OCI-LY7 (cell line): ENCODE measurements at regions not wholly inside any gene's neighbourhood (a gene's known extent, or its start where the extent isn't known, plus 50 kb on each side); places are given as distances from the start of the nearest gene placed in this dataset.

Experiments used
- BruUV-seq: library from RNA; stranded (reverse); fragments of 400-500 nt; replicated peaks from 2 replicates; lab custom pipeline; 2021; lab: Mats Ljungman, UMichigan
- CTCF ChIA-PET: fragments of 300-600 bp; sonication (Branson Sonifier 250); formaldehyde crosslinking; loops from one replicate; lab custom pipeline; 2022; ENCODE audit warnings: antibody characterized with exemption; ENCODE audit not compliant: unreplicated experiment; lab: Charles Lee
- POLR2A ChIA-PET: fragments of 300-600 bp; sonication (Branson Sonifier 250); formaldehyde crosslinking; loops from one replicate; lab custom pipeline; 2022; ENCODE audit warnings: antibody characterized with exemption; lab: Charles Lee
- DNase-seq: peaks from one replicate; pipeline ENCODE4 v3.0.0-alpha.2; 2015; ENCODE audit warnings: low spot score
- H2AFZ ChIP-seq: fragments of 200-600 bp; sonication (generic), shearing (Covaris generic); 2 replicates; pipeline ENCODE4 v1.6.1; 2014; ENCODE audit warnings: mild to moderate bottlenecking, antibody characterized with exemption, low read length, moderate library complexity
- H3K27ac ChIP-seq: fragments of 200-600 bp; sonication (generic); 2 replicates; pipeline ENCODE4 v1.5.1; 2014; ENCODE audit warnings: mixed run types, low read depth, mild to moderate bottlenecking, moderate library complexity, low read length, inconsistent platforms; ENCODE audit not compliant: poor library complexity, severe bottlenecking
- H3K36me3 ChIP-seq: fragments of 200-600 bp; sonication (generic); 2 replicates; pipeline ENCODE4 v1.6.1; 2014; ENCODE audit warnings: mild to moderate bottlenecking, antibody characterized with exemption, low read length, moderate library complexity, mixed read lengths; ENCODE audit not compliant: insufficient read depth
- H3K4me1 ChIP-seq: fragments of 200-600 bp; sonication (generic); 2 replicates; pipeline ENCODE4 v1.5.1; 2014; ENCODE audit warnings: mild to moderate bottlenecking, low read length; ENCODE audit not compliant: insufficient read depth, poor library complexity, severe bottlenecking
- H3K4me2 ChIP-seq: fragments of 200-600 bp; sonication (generic); 2 replicates; pipeline ENCODE4 v1.6.1; 2014; ENCODE audit warnings: mild to moderate bottlenecking, low read length
- H3K4me3 ChIP-seq: fragments of 200-600 bp; sonication (generic); 2 replicates; pipeline ENCODE4 v1.5.1; 2014; ENCODE audit warnings: mild to moderate bottlenecking, low read depth, low read length; ENCODE audit not compliant: poor library complexity, severe bottlenecking
- H3K79me2 ChIP-seq: fragments of 200-600 bp; sonication (generic); 2 replicates; pipeline ENCODE4 v1.6.1; 2016; ENCODE audit warnings: low read depth, mild to moderate bottlenecking, low read length, moderate library complexity, mixed read lengths; ENCODE audit not compliant: insufficient read depth
- H3K9me2 ChIP-seq: fragments of 200-600 bp; sonication (generic); 2 replicates; pipeline ENCODE4 v1.6.1; 2016; ENCODE audit warnings: mild to moderate bottlenecking, low read length, mixed read lengths; ENCODE audit not compliant: insufficient read depth
- H3K9me3 ChIP-seq: fragments of 200-600 bp; sonication (generic); 2 replicates; pipeline ENCODE4 v1.6.1; 2014; ENCODE audit warnings: mild to moderate bottlenecking, mixed run types, low read length, mixed read lengths
- H4K20me1 ChIP-seq: fragments of 200-600 bp; sonication (generic); 2 replicates; pipeline ENCODE4 v1.6.1; 2014; ENCODE audit warnings: mild to moderate bottlenecking, antibody characterized with exemption, low read length, moderate library complexity, mixed read lengths; ENCODE audit not compliant: insufficient read depth
- CTCF ChIP-seq: fragments of 200-600 bp; sonication (generic); conservative IDR thresholded peaks from 2 replicates; pipeline ENCODE4 v1.5.1; 2014; ENCODE audit warnings: mild to moderate bottlenecking, antibody characterized with exemption, low read length, moderate library complexity, mixed read lengths
- EZH2phosphoT487 ChIP-seq: fragments of 200-600 bp; sonication (generic); IDR thresholded peaks from 2 replicates; pipeline ENCODE4 v1.6.1; 2018; ENCODE audit warnings: low read depth, borderline replicate concordance, mild to moderate bottlenecking, mixed run types, antibody characterized with exemption, low read length, moderate library complexity, mixed read lengths
- intact Hi-C: fragments of 100-400 bp; cut with micrococcal nuclease; formaldehyde crosslinking; loops from one replicate; pipeline ENCODE4 v1.10.0; 2022; ENCODE audit not compliant: unreplicated experiment

DNA sequence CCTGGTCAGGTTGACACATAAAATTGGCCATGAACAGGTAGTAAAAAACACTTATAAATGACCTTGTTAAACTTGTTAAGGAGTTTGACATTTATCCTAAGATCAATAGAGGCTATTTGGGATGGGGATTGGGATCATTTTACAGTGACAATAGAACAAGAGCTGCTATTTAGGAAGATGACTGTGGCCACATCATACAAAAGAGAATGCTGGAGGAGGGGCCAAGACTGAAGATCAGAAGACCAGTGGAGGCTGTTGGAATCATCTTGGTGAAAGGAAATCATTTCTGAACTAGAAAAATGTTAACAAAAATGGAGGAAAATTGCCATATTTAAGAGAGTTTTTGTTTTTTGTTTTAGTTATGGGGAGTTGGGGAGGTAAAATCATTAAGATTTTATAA is 304.8 kb upstream of the TLE4 start:
- no TSS peak for BruUV-seq
- no peak for TF ChIP-seq EZH2phosphoT487
- TF ChIP-seq CTCF = no peak

GRCh38 chr9:79268806-79269205 is 303.0 kb upstream of the TLE4 start:
- Histone ChIP-seq H3K36me3 (no peaks in the 10 kb centered on the region), H3K4me1 (no peaks in the 10 kb centered on the region), H3K79me2 (no peaks in the 10 kb centered on the region), H4K20me1 (no peaks in the 10 kb centered on the region), H3K4me2 (no peak overlapping the region), H3K27ac (no peak overlapping the region), H2AFZ (no peak overlapping the region), H3K9me2 (no peaks in the 10 kb centered on the region), H3K9me3 (no peaks in the 10 kb centered on the region), H3K4me3 (no peak overlapping the region)
- POLR2A ChIA-PET = interaction anchor here (1.1 kb wide), 1 partner anchor 15 kb away, joined by 3 read pairs; no protein-coding TSS in a partner anchor
- TF ChIP-seq EZH2phosphoT487 = no peak
- no peak for TF ChIP-seq CTCF
- intact Hi-C loops = no loop called here
- DNase-seq = no peak
- BruUV-seq = no TSS peak
- CTCF ChIA-PET = no interaction called here

More for the DNA sequence above, 304.8 kb upstream of the TLE4 start:
- ChIA-PET POLR2A (no interaction called here), CTCF (no interaction called here)
- Histone ChIP-seq H3K4me1 (no peaks in the 10 kb centered on the region), H3K4me2 (no peak overlapping the region), H3K27ac (no peak overlapping the region), H2AFZ (no peak overlapping the region), H3K79me2 (no peaks in the 10 kb centered on the region), H3K36me3 (no peaks in the 10 kb centered on the region), H3K4me3 (no peak overlapping the region), H3K9me2 (no peaks in the 10 kb centered on the region), H3K9me3 (no peaks in the 10 kb centered on the region), H4K20me1 (no peaks in the 10 kb centered on the region)
- DNase-seq = no peak
- intact Hi-C loops = no loop called here

DNA sequence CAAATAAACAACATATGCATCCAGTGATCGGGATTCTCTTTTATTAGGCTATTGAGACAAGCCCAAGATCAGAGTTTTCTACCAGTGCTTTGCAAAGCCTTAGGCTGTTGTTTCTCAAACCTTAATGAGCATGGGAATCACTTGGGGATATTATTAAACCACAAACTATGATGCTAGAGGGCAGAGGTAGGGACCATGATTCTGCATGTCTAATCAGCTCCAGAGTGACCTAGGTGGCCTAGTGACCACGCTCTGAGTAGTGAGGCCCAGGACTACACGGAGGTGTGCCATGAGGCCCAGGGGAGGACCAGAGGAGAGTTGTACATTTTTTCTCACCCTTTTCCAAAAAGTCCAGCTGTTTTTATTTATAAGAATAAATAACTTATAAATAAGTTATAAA is 298.5 kb upstream of the TLE4 start:
- TF ChIP-seq CTCF (no peak), EZH2phosphoT487 (no peak)
- no peaks in the 10 kb centered on the region for H3K9me2 ChIP-seq
- no TSS peak for BruUV-seq
- DNase-seq = no peak
- POLR2A ChIA-PET = no interaction called here
- no peaks in the 10 kb centered on the region for H4K20me1 ChIP-seq
- no peak overlapping the region for H3K27ac ChIP-seq
- intact Hi-C loops = no loop called here
- no peak overlapping the region for H3K4me2 ChIP-seq
- no peak overlapping the region for H2AFZ ChIP-seq
- H3K36me3 ChIP-seq = no peaks in the 10 kb centered on the region
- CTCF ChIA-PET = no interaction called here
- H3K79me2 ChIP-seq = no peaks in the 10 kb centered on the region
- no peaks in the 10 kb centered on the region for H3K4me1 ChIP-seq
- H3K4me3 ChIP-seq = no peak overlapping the region
- H3K9me3 ChIP-seq = no peaks in the 10 kb centered on the region
